GM12801 (cell line): ENCODE measurements at regions not wholly inside any gene's neighbourhood (a gene's known extent, or its start where the extent isn't known, plus 50 kb on each side); places are given as distances from the start of the nearest gene placed in this dataset.

ENCODE experiments used
- CTCF ChIP-seq: IDR thresholded peaks from one replicate; pipeline ENCODE4 v1.5.1; 2011; ENCODE audit warnings: control low read depth; ENCODE audit not compliant: insufficient read length; ENCODE audit errors: extremely low read depth

GRCh38 chr12:89082370-89082753 lies 269.9 kb downstream of the DUSP6 start:
- no peak for TF ChIP-seq CTCF

GRCh38 chr12:89081719-89082369 lies 270.5 kb downstream of the DUSP6 start:
- no peak for TF ChIP-seq CTCF

GRCh38 chr12:89080793-89081465 lies 271.4 kb downstream of the DUSP6 start:
- no peak for TF ChIP-seq CTCF

- no peak for TF ChIP-seq CTCF
These were observed 276.3 kb downstream of the DUSP6 start for GRCh38 chr12:89075880-89076540.

GRCh38 chr12:89073659-89074058 lies 278.6 kb downstream of the DUSP6 start:
- TF ChIP-seq CTCF = no peak

- no peak for TF ChIP-seq CTCF
These were observed 279.3 kb downstream of the DUSP6 start for GRCh38 chr12:89073027-89073398.

- TF ChIP-seq CTCF = no peak
These were observed 279.8 kb downstream of the DUSP6 start for GRCh38 chr12:89072294-89073026.
